H1 (cell line): ENCODE measurements at regions not wholly inside any gene's neighbourhood (a gene's known extent, or its start where the extent isn't known, plus 50 kb on each side); places are given as distances from the start of the nearest gene placed in this dataset.

ENCODE experiments used
- ATF2 ChIP-seq: IDR thresholded peaks from 2 replicates; pipeline ENCODE4 v1.6.1; 2012; ENCODE audit warnings: low read length, inconsistent platforms
- RAD21 ChIP-seq, 2 experiments: IDR thresholded peaks in 1 of 2; conservative IDR thresholded peaks in 1 of 2; 2 replicates each; pipeline ENCODE4 v1.6.1; 2011; ENCODE audit warnings: low read depth in 2 of 2, low read length in 2 of 2, improper control_type of control experiment in 1 of 2, inconsistent platforms in 1 of 2, mild to moderate bottlenecking in 1 of 2, moderate library complexity in 1 of 2
- RXRA ChIP-seq: IDR thresholded peaks from 2 replicates; pipeline ENCODE4 v1.6.1; 2011; ENCODE audit warnings: low read depth, mild to moderate bottlenecking, low read length, moderate library complexity; ENCODE audit not compliant: insufficient read depth
- SIRT6 ChIP-seq: IDR thresholded peaks from one replicate; pipeline ENCODE4 v1.7.1; 2012; ENCODE audit warnings: low read length, inconsistent platforms
- TCF12 ChIP-seq: IDR thresholded peaks from 2 replicates; pipeline ENCODE4 v1.6.1; 2011; ENCODE audit warnings: low read depth, mild to moderate bottlenecking, low read length
- TEAD4 ChIP-seq: IDR thresholded peaks from 2 replicates; pipeline ENCODE4 v1.6.1; 2012; ENCODE audit warnings: low read depth, low read length, inconsistent platforms, mixed read lengths

- TF ChIP-seq RAD21 (IDR thresholded peaks at IDR 0.05 in 1 of 2, conservative IDR thresholded peaks at IDR 0.05 in 1 of 2; ENCODE audit: low read depth in 2 of 2, low read length in 2 of 2) (no peak), SIRT6 (no peak), TEAD4 (no peak), RXRA (no peak), TCF12 (no peak), ATF2 (no peak)
These were observed 95.2 kb upstream of the JCAD start (continued) for GRCh38 chr10:30154561-30154960.
